ENCODE measurements at regions not wholly inside any gene's neighbourhood (a gene's known extent, or its start where the extent isn't known, plus 50 kb on each side); places are given as distances from the start of the nearest gene placed in this dataset.
A peak's percentile ranks its signal among the peaks of the same experiment; 100 is the strongest.
"Not testable (repeated sequence)": the region's sequence is repeated elsewhere in the genome, so short reads cannot be mapped to it uniquely, and the experiment has no call there.

DNA sequence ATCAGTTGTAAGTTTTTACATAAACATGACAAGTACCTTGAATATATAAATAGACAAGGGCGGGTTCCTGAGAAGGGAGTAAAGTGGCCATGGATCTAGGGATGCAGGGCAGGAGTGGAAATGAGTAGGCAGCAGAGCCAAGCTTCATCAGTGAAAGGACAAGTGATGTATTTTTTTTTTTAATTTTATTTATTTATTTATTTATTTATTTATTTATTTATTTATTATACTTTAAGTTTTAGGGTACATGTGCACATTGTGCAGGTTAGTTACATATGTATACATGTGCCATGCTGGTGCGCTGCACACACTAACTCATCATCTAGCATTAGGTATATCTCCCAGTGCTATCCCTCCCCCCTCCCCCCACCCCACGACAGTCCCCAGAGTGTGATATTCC, 428.3 kb downstream of the CCSER2 start:
- H3K27ac ChIP-seq (ENCODE audit: low read depth, low read length); H3K4me1 ChIP-seq (ENCODE audit: control insufficient read depth, insufficient read depth, low read length); H3K9ac ChIP-seq (ENCODE audit: low read length); H3K4me3 ChIP-seq (ENCODE audit: low read depth, low read length); H3K36me3 ChIP-seq (ENCODE audit: control insufficient read depth, insufficient read depth, low read length); H3K9me3 ChIP-seq (ENCODE audit: control insufficient read depth, insufficient read depth, low read depth, low read length); H3K27me3 ChIP-seq (ENCODE audit: control insufficient read depth, insufficient read depth, low read length): not testable (repeated sequence)

DNA sequence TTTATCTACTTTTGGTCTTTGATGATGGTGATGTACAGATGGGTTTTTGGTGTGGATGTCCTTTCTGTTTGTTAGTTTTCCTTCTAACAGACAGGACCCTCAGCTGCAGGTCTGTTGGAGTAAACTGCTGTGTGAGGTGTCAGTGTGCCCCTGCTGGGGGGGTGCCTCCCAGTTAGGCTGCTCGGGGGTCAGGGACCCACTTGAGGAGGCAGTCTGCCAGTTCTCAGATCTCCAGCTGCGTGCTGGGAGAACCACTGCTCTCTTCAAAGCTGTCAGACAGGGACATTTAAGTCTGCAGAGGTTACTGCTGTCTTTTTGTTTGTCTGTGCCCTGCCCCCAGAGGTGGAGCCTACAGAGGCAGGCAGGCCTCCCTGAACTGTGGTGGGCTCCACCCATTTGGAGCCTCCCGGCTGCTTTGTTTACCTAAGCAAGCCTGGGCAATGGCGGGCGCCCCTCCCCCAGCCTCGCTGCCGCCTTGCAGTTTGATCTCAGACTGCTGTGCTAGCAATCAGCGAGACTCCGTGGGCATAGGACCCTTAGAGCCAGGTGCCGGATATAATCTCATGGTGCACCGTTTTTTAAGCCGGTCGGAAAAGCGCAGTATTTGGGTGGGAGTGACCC, 433.7 kb downstream of the CCSER2 start:
- H3K36me3 ChIP-seq (ENCODE audit: control insufficient read depth, insufficient read depth, low read length); H3K9me3 ChIP-seq (ENCODE audit: control insufficient read depth, insufficient read depth, low read depth, low read length); H3K4me1 ChIP-seq (ENCODE audit: control insufficient read depth, insufficient read depth, low read length); H3K27me3 ChIP-seq (ENCODE audit: control insufficient read depth, insufficient read depth, low read length); H3K27ac ChIP-seq (ENCODE audit: low read depth, low read length): not testable (repeated sequence)
- Histone ChIP-seq H3K4me3 (ENCODE audit: low read depth, low read length) (peak overlapping the region; percentile 43), H3K9ac (ENCODE audit: low read length) (peak overlapping the region; percentile 36)

DNA sequence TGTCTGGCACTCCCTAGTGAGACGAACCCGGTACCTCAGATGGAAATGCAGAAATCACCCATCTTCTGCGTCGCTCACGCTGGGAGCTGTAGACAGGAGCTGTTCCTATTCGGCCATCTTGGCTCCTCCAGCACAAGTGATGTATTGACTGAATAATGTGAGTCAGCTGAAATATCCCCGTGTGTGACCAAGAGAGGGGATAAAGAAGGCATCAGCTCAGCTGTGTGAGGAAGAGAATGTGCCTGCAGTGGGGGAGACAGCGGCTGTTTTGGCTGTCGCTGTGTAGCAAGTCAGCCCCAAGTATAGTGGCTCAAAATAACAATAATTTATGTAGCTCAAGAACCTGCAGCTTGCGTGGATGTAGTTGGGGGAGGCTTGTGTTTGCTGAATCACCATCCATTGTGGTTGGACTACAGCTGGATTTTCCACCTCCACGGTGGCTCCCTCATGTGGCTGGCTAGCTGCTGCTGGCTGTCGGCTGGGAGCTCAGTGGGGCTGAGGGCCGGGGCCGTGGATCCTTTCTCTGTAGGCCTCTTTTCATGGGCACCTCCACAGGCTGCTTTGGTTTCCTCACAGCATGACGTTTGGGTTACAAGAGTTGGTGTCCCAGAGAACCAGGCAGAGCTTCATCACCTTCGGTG, 434.5 kb downstream of the CCSER2 start:
- Histone ChIP-seq H3K9ac (ENCODE audit: low read length) (peak overlapping the region; percentile 36), H3K4me3 (ENCODE audit: low read depth, low read length) (peak overlapping the region; percentile 43; the same call in 1 of the 2 replicates), H3K9me3 (ENCODE audit: control insufficient read depth, insufficient read depth, low read depth, low read length) (no peaks in the 10 kb centered on the region), H3K4me1 (ENCODE audit: control insufficient read depth, insufficient read depth, low read length) (peaks cover 8% of the 10 kb centered on the region), H3K27ac (ENCODE audit: low read depth, low read length) (peak overlapping the region; percentile 61; the same call in 1 of the 2 replicates), H3K36me3 (ENCODE audit: control insufficient read depth, insufficient read depth, low read length) (no peaks in the 10 kb centered on the region), H3K27me3 (ENCODE audit: control insufficient read depth, insufficient read depth, low read length) (no peaks in the 10 kb centered on the region)

DNA sequence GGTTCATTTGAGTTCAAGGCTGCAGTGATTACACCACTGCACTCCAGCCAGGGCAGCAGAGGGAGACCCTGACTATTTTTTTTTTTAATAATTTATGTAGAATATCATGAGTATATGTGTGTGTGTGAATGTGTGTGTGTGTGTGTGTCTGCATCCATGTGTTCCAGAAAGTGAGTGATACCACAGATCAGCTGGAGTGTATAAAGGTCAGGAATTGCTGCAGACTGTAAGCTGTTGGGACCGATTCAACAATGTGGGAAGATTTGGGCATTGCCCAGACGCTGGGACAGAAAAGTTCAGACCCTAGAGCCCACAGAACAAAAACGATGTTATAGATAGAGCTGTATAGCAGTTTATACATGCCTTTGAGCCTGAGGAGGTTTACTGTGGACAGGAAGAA, 435.6 kb downstream of the CCSER2 start:
- peaks cover 8% of the 10 kb centered on the region for H3K4me1 ChIP-seq (ENCODE audit: control insufficient read depth, insufficient read depth, low read length)
- no peak overlapping the region for H3K9ac ChIP-seq (ENCODE audit: low read length)
- no peak overlapping the region for H3K27ac ChIP-seq (ENCODE audit: low read depth, low read length)
- H3K4me3 ChIP-seq (ENCODE audit: low read depth, low read length), result no peak overlapping the region
- no peaks in the 10 kb centered on the region for H3K9me3 ChIP-seq (ENCODE audit: control insufficient read depth, insufficient read depth, low read depth, low read length)
- H3K36me3 ChIP-seq (ENCODE audit: control insufficient read depth, insufficient read depth, low read length), result no peaks in the 10 kb centered on the region
- H3K27me3 ChIP-seq (ENCODE audit: control insufficient read depth, insufficient read depth, low read length), result 0 out of 2 replicates have a peak, but pooled peaks cover 2% of the 10 kb centered on the region

DNA sequence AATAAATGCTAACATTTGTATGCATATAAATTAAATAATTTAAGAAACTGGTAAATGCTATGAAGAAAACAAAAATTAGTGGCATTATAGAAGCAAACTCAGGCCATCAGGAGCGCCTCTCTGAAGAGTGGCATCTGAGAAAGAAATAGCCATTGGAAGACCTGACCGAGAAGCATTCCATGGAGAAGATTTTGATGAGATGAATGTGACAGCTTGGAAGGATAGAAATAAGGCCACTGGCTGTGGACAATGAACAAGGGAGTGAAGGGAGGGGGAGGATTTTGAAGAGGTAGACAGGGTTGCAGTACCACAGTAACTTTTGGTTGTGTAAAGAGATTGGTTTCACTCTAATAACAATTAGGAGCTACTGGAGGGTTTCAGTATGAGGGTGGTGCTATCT, 436.7 kb downstream of the CCSER2 start:
- Histone ChIP-seq H3K9me3 (ENCODE audit: control insufficient read depth, insufficient read depth, low read depth, low read length) (no peaks in the 10 kb centered on the region), H3K36me3 (ENCODE audit: control insufficient read depth, insufficient read depth, low read length) (no peaks in the 10 kb centered on the region), H3K4me3 (ENCODE audit: low read depth, low read length) (no peak overlapping the region), H3K9ac (ENCODE audit: low read length) (no peak overlapping the region), H3K27me3 (ENCODE audit: control insufficient read depth, insufficient read depth, low read length) (0 out of 2 replicates have a peak, but pooled peaks cover 2% of the 10 kb centered on the region), H3K27ac (ENCODE audit: low read depth, low read length) (no peak overlapping the region), H3K4me1 (ENCODE audit: control insufficient read depth, insufficient read depth, low read length) (peaks cover 8% of the 10 kb centered on the region)

DNA sequence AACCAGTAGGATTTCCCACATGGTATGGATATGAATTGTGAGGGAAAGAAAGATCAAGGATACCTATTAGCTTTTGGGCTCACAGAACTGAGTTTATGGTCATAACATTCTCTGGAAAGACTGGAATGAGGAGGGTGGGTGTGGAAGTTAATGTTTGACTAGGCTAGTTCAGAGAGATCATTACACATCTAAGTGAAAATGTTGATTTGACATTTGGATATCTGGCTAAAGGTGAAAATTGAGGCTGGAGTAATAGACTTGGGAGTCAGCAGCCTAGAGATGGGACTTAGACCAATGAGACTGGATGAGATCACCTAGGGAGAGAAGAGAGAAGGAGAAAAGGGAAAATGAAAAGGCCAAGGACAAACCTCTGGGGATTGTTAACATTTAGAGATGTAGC, 437.3 kb downstream of the CCSER2 start:
- H3K27me3 ChIP-seq (ENCODE audit: control insufficient read depth, insufficient read depth, low read length), result 0 out of 2 replicates have a peak, but pooled peaks cover 2% of the 10 kb centered on the region
- H3K4me3 ChIP-seq (ENCODE audit: low read depth, low read length), result no peak overlapping the region
- H3K36me3 ChIP-seq (ENCODE audit: control insufficient read depth, insufficient read depth, low read length), result no peaks in the 10 kb centered on the region
- peaks cover 8% of the 10 kb centered on the region for H3K4me1 ChIP-seq (ENCODE audit: control insufficient read depth, insufficient read depth, low read length)
- no peak overlapping the region for H3K9ac ChIP-seq (ENCODE audit: low read length)
- H3K27ac ChIP-seq (ENCODE audit: low read depth, low read length), result no peak overlapping the region
- no peaks in the 10 kb centered on the region for H3K9me3 ChIP-seq (ENCODE audit: control insufficient read depth, insufficient read depth, low read depth, low read length)

DNA sequence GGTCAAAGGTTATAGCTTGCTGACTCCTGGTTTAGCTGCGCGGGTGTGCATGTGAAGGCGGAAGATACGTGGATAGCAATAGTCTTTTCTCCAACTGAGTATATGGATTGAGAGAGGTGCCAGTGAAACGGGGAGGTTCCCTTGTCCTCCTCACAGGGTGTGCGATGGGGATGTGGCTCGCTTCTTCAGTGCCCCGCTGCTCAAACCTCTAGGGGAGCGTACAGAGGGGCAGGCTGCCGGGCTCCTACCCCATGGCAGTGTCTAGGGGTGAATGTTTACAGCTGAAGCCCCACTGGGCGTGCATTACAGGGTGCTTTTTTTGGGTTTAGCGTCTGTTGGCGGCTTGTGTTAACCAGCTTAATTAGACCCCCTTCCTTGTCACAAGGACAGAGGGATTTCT, 438.5 kb downstream of the CCSER2 start:
- H3K4me1 ChIP-seq (ENCODE audit: control insufficient read depth, insufficient read depth, low read length), result peaks cover 8% of the 10 kb centered on the region
- 0 out of 2 replicates have a peak, but pooled peaks cover 2% of the 10 kb centered on the region for H3K27me3 ChIP-seq (ENCODE audit: control insufficient read depth, insufficient read depth, low read length)
- H3K9ac ChIP-seq (ENCODE audit: low read length), result no peak overlapping the region
- no peaks in the 10 kb centered on the region for H3K9me3 ChIP-seq (ENCODE audit: control insufficient read depth, insufficient read depth, low read depth, low read length)
- no peaks in the 10 kb centered on the region for H3K36me3 ChIP-seq (ENCODE audit: control insufficient read depth, insufficient read depth, low read length)
- H3K4me3 ChIP-seq (ENCODE audit: low read depth, low read length), result no peak overlapping the region
- H3K27ac ChIP-seq (ENCODE audit: low read depth, low read length), result no peak overlapping the region

DNA sequence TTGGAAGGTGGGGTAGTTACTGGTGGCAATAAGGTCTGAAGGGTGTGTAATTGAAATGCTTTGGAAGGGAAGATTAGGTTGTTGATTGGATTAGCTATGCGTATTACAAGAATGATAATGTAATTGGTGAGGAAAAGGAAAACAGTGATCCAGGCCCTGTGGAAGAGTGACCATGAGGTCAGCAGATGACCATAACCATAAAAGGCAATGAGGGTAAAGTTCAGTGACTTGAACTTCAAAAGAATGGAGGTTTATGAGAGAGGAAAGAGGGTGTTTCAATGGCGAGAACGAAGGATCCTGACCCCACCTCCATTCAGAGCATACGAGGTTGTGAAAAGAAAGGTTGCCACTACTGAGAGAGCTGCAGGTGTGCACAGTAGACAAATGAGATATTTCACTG, 439.7 kb downstream of the CCSER2 start:
- Histone ChIP-seq H3K4me3 (ENCODE audit: low read depth, low read length) (no peak overlapping the region), H3K27me3 (ENCODE audit: control insufficient read depth, insufficient read depth, low read length) (0 out of 2 replicates have a peak, but pooled peaks cover 2% of the 10 kb centered on the region), H3K9ac (ENCODE audit: low read length) (no peak overlapping the region), H3K4me1 (ENCODE audit: control insufficient read depth, insufficient read depth, low read length) (peaks cover 2% of the 10 kb centered on the region), H3K9me3 (ENCODE audit: control insufficient read depth, insufficient read depth, low read depth, low read length) (no peaks in the 10 kb centered on the region), H3K27ac (ENCODE audit: low read depth, low read length) (no peak overlapping the region), H3K36me3 (ENCODE audit: control insufficient read depth, insufficient read depth, low read length) (no peaks in the 10 kb centered on the region)

DNA sequence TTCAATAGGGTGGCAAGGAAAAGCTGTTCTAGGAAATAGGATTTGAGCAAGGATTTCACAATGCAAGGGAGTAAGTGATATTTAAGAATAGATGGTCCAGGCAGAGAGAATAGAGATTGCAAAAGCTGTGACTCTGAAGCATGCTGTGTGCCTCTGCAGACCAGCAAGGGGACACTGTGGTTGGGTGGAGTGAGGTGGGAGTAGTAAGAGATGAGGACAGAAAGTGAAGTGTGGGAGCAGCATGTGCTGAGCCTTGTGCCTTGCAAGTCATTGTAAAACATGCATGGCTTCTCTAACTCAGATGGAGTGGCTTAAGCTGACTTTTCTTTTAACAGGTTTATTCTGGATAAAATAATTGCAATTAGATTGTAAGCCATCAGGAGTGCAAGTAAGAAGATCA, 442.4 kb downstream of the CCSER2 start:
- Histone ChIP-seq H3K4me1 (ENCODE audit: control insufficient read depth, insufficient read depth, low read length) (no peaks in the 10 kb centered on the region), H3K4me3 (ENCODE audit: low read depth, low read length) (no peak overlapping the region), H3K9ac (ENCODE audit: low read length) (no peak overlapping the region), H3K27me3 (ENCODE audit: control insufficient read depth, insufficient read depth, low read length) (0 out of 2 replicates have a peak, but pooled peaks cover 2% of the 10 kb centered on the region), H3K36me3 (ENCODE audit: control insufficient read depth, insufficient read depth, low read length) (no peaks in the 10 kb centered on the region), H3K27ac (ENCODE audit: low read depth, low read length) (no peak overlapping the region), H3K9me3 (ENCODE audit: control insufficient read depth, insufficient read depth, low read depth, low read length) (no peaks in the 10 kb centered on the region)

DNA sequence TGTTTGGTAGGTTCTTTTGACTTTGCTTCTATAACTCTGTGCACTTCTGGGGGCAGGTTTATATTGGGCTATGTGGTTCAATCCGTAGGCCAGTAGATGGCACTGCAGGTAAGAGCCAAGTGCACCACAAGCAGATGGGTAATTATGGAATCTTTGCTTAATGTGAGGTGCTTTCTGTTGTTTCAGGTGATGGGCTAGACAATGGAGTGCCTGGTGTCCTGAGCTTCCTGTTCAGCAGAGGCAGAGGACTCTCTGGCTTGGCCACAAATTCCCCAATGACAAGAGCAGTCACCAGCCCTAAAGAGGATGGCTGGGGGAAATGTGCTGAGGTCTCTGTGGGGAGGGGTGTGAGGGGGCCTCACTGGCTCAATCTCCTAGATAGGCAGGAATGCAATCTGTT, 455.0 kb downstream of the CCSER2 start:
- no peak overlapping the region for H3K4me3 ChIP-seq (ENCODE audit: low read depth, low read length)
- H3K9ac ChIP-seq (ENCODE audit: low read length), result no peak overlapping the region

DNA sequence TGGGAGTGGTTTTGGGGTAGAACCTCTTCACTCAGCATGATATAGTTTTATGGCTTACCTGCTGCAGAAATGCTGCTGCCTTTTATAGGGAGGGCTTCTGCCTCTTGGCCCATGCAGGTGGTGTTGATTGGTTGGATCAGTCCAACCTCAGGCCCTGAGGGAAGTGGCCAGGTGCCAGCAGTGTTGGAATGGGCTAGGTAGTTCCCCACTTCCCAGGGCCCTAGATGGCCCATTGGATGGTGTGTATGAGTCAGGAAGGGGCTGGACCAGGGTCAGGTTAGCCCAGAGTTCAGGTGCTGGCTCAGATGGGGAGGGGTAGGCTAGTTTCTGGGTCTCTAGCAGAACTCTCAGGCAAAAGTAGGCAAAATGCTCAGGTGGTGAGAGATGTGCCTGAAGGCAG, 455.5 kb downstream of the CCSER2 start:
- 0 out of 2 replicates have a peak, but pooled peaks cover 5% of the 10 kb centered on the region for H3K4me1 ChIP-seq (ENCODE audit: control insufficient read depth, insufficient read depth, low read length)
- H3K9ac ChIP-seq (ENCODE audit: low read length), result no peak overlapping the region
- H3K36me3 ChIP-seq (ENCODE audit: control insufficient read depth, insufficient read depth, low read length), result no peaks in the 10 kb centered on the region
- no peak overlapping the region for H3K4me3 ChIP-seq (ENCODE audit: low read depth, low read length)
- 0 out of 2 replicates have a peak, but pooled peaks cover 2% of the 10 kb centered on the region for H3K9me3 ChIP-seq (ENCODE audit: control insufficient read depth, insufficient read depth, low read depth, low read length)
- H3K27ac ChIP-seq (ENCODE audit: low read depth, low read length), result no peak overlapping the region
- no peaks in the 10 kb centered on the region for H3K27me3 ChIP-seq (ENCODE audit: control insufficient read depth, insufficient read depth, low read length)

More for the DNA sequence above, 455.0 kb downstream of the CCSER2 start:
- H3K9me3 ChIP-seq (ENCODE audit: control insufficient read depth, insufficient read depth, low read depth, low read length), result 0 out of 2 replicates have a peak, but pooled peaks cover 2% of the 10 kb centered on the region
- H3K27me3 ChIP-seq (ENCODE audit: control insufficient read depth, insufficient read depth, low read length), result no peaks in the 10 kb centered on the region
- no peaks in the 10 kb centered on the region for H3K36me3 ChIP-seq (ENCODE audit: control insufficient read depth, insufficient read depth, low read length)
- H3K27ac ChIP-seq (ENCODE audit: low read depth, low read length), result no peak overlapping the region
- H3K4me1 ChIP-seq (ENCODE audit: control insufficient read depth, insufficient read depth, low read length), result 0 out of 2 replicates have a peak, but pooled peaks cover 5% of the 10 kb centered on the region

All from HUES6 (cell line).